K562 (cell line): ENCODE measurements at regions not wholly inside any gene's neighbourhood (a gene's known extent, or its start where the extent isn't known, plus 50 kb on each side); places are given as distances from the start of the nearest gene placed in this dataset.
A peak's percentile ranks its signal among the peaks of the same experiment; 100 is the strongest.

Experiments used
- ATAC-seq: fragments of 200-7000 bp; cut with Tn5 transposase; 3 replicates; pipeline ENCODE4 v1.9.1; 2020; ENCODE audit warnings: moderate library complexity
- BruUV-seq: library from RNA; stranded (reverse); fragments of 400-500 nt; replicated peaks from 2 replicates; lab custom pipeline; 2021; lab: Mats Ljungman, UMichigan
- CTCF ChIA-PET: fragments of 300-600 bp; formaldehyde crosslinking; extraction: SDS; loops from one replicate; lab custom pipeline; 2021; ENCODE audit warnings: low intra/inter-chr PET ratio; lab: Yijun Ruan, JAX
- POLR2A ChIA-PET: fragments of 300-600, 350-650 bp; sonication (Branson Sonifier 250); formaldehyde crosslinking; extraction: SDS; loops from one replicate; lab custom pipeline; 2021; ENCODE audit warnings: antibody characterized with exemption, inconsistent platforms; lab: Yijun Ruan, JAX
- DNase-seq, 4 experiments: peaks; one replicate each; pipeline versions ENCODE4 v3.0.0 to v3.0.0-alpha.2; 2011 to 2018; ENCODE audit warnings: low spot score in 3 of 4, mixed read lengths in 3 of 4; ENCODE audit errors: extremely low read depth in 1 of 4
- FAIRE-seq: peaks from 2 replicates; lab custom pipeline; 2011; peaks lifted over from hg19 to GRCh38; lab: Jason Lieb, UNC
- H2AFZ ChIP-seq: 2 replicates; pipeline ENCODE4 v1.6.0; 2011; ENCODE audit warnings: low read depth, low read length, control low read depth, inconsistent platforms
- H3K27ac ChIP-seq: fragments of 200-600 bp; 3 replicates; pipeline ENCODE4 v1.8.0; 2011; ENCODE audit warnings: low read depth, mild to moderate bottlenecking, control low read depth, inconsistent platforms, low read length, moderate library complexity, mixed read lengths; ENCODE audit errors: extremely low read depth
- H3K27me3 ChIP-seq, 2 experiments: fragments of 300-600 bp in 1 of 2; 2 replicates in 1 of 2; 3 replicates in 1 of 2; pipeline versions ENCODE4 v1.6.0 to v1.8.0; 2011; ENCODE audit warnings: inconsistent platforms in 2 of 2, low read length in 2 of 2, mild to moderate bottlenecking in 1 of 2, mixed read lengths in 1 of 2, moderate library complexity in 1 of 2; ENCODE audit not compliant: control insufficient read depth in 2 of 2, insufficient read depth in 2 of 2
- H3K36me3 ChIP-seq: fragments of 300-600 bp; 3 replicates; pipeline ENCODE4 v1.8.0; 2011; ENCODE audit warnings: mild to moderate bottlenecking, low read length, inconsistent platforms; ENCODE audit not compliant: control insufficient read depth, insufficient read depth
- H3K4me1 ChIP-seq, 2 experiments: fragments of 200-600 bp in 1 of 2; replicated peaks in 1 of 2; 2 replicates in 1 of 2; 3 replicates in 1 of 2; pipeline versions ENCODE4 v1.5.1 to v1.8.0; 2011; ENCODE audit warnings: inconsistent platforms in 2 of 2, low read length in 2 of 2, mild to moderate bottlenecking in 1 of 2, mixed read lengths in 1 of 2, moderate library complexity in 1 of 2; ENCODE audit not compliant: control insufficient read depth in 2 of 2, insufficient read depth in 2 of 2
- H3K4me2 ChIP-seq: 2 replicates; pipeline ENCODE4 v1.6.1; 2011; ENCODE audit warnings: low read length, control low read depth, inconsistent platforms, mixed read lengths; ENCODE audit not compliant: insufficient read depth
- H3K4me3 ChIP-seq: fragments of 200-600 bp; sonication (generic), shearing (Covaris generic); 2 replicates; pipeline ENCODE4 v1.5.1; 2016; ENCODE audit warnings: control low read depth, inconsistent platforms
- H3K79me2 ChIP-seq: fragments of 200-600 bp; 3 replicates; pipeline ENCODE4 v1.8.0; 2011; ENCODE audit warnings: low read length, inconsistent platforms; ENCODE audit not compliant: control insufficient read depth, insufficient read depth
- H3K9ac ChIP-seq, 2 experiments: 2 replicates each; pipeline versions ENCODE4 v1.6.0 to v1.6.1; 2011; ENCODE audit warnings: low read depth in 2 of 2, low read length in 2 of 2, control low read depth in 1 of 2, inconsistent platforms in 1 of 2, mild to moderate bottlenecking in 1 of 2, mixed read lengths in 1 of 2; ENCODE audit not compliant: insufficient read depth in 1 of 2
- H3K9me1 ChIP-seq: one replicate; pipeline ENCODE4 v1.6.0; 2011; ENCODE audit warnings: inconsistent platforms, mild to moderate bottlenecking, low read length, moderate library complexity; ENCODE audit not compliant: control insufficient read depth, insufficient read depth
- H3K9me3 ChIP-seq: replicated peaks from 2 replicates; pipeline ENCODE4 v1.5.1; 2011; ENCODE audit warnings: low read depth, low read length, inconsistent platforms; ENCODE audit not compliant: control insufficient read depth, insufficient read depth
- H4K20me1 ChIP-seq: replicated peaks from 2 replicates; pipeline ENCODE4 v1.6.1; 2011; ENCODE audit warnings: low read length, inconsistent platforms, mixed read lengths; ENCODE audit not compliant: control insufficient read depth, insufficient read depth
- CHD4 ChIP-seq: fragments of 200-600 bp; sonication (generic); IDR thresholded peaks from 3 replicates; pipeline ENCODE4 v1.6.1; 2012; ENCODE audit warnings: low read depth, mild to moderate bottlenecking, mixed read lengths, low read length, inconsistent platforms; ENCODE audit not compliant: insufficient read depth, insufficient replicate concordance, poor library complexity, severe bottlenecking
- E2F1 ChIP-seq: sonication (generic); formaldehyde crosslinking; IDR thresholded peaks from 2 replicates; pipeline ENCODE4 v1.8.1; 2023; ENCODE audit warnings: mild to moderate bottlenecking, missing genetic modification reagents, moderate library complexity
- ELF1 ChIP-seq: fragments of 200-800 bp; sonication (Bioruptor generic); IDR thresholded peaks from 2 replicates; pipeline ENCODE4 v1.6.1; 2016; ENCODE audit warnings: missing genetic modification characterization, missing compliant biosample characterization
- HMGXB4 ChIP-seq: sonication (generic); formaldehyde crosslinking; IDR thresholded peaks from 2 replicates; pipeline ENCODE4 v1.8.1; 2023; ENCODE audit warnings: mild to moderate bottlenecking, missing genetic modification reagents
- MCM5 ChIP-seq: fragments of 450-650 bp; IDR thresholded peaks from 2 replicates; pipeline ENCODE4 v1.6.1; 2016; ENCODE audit warnings: low read depth
- NFE2 ChIP-seq: IDR thresholded peaks from 2 replicates; pipeline ENCODE4 v1.6.1; 2014; ENCODE audit warnings: antibody characterized with exemption, low read depth
- PHF20 ChIP-seq: fragments of 450-650 bp; IDR thresholded peaks from 2 replicates; pipeline ENCODE4 v1.6.1; 2018; ENCODE audit not compliant: partially characterized antibody
- PREB ChIP-seq: sonication (generic); formaldehyde crosslinking; IDR thresholded peaks from 2 replicates; pipeline ENCODE4 v1.8.1; 2023; ENCODE audit warnings: mild to moderate bottlenecking, missing genetic modification reagents
- XRCC3 ChIP-seq: fragments of 450-650 bp; IDR thresholded peaks from 2 replicates; pipeline ENCODE4 v1.6.1; 2017; ENCODE audit warnings: mild to moderate bottlenecking, moderate library complexity
- ZNF12 ChIP-seq: sonication (generic); formaldehyde crosslinking; IDR thresholded peaks from 2 replicates; pipeline ENCODE4 v1.4.0; 2020; ENCODE audit warnings: mild to moderate bottlenecking, missing genetic modification reagents
- ZNF24 ChIP-seq: fragments of 450-650 bp; IDR thresholded peaks from 2 replicates; pipeline ENCODE4 v1.6.1; 2016
- ZNF778 ChIP-seq: fragments of 450-650 bp; formaldehyde crosslinking; IDR thresholded peaks from 2 replicates; pipeline ENCODE4 v1.4.0; 2020; ENCODE audit warnings: mild to moderate bottlenecking, moderate library complexity
- WGBS: fragments of 100-300 bp; shearing (Covaris generic); methylation state at CpG from one replicate; pipeline ENCODE4 v1.1.6; 2016; ENCODE audit warnings: low coverage, mixed read lengths; ENCODE audit not compliant: insufficient coverage; ENCODE audit errors: missing lambda C conversion rate; 5-methylcytosine and 5-hydroxymethylcytosine counted together
- in situ Hi-C: fragments of 300-500 bp; cut with MboI; formaldehyde crosslinking; loops from 4 replicates; pipeline ENCODE4 v1.15.0; 2018; ENCODE audit warnings: inconsistent platforms, mixed read lengths
- intact Hi-C: fragments of 100-400 bp; cut with micrococcal nuclease; formaldehyde crosslinking; loops from 2 replicates; pipeline ENCODE4 v1.14.2; 2022

GRCh38 chr6:27772261-27773001, 139.8 kb downstream of the OR2B2 start (continued):
- peak; percentile 78 for TF ChIP-seq ZNF24
- peak; percentile 88; the same call in 1 of the 2 replicates for TF ChIP-seq E2F1 (CRISPR knock-in tag)
- TF ChIP-seq ZNF12 (CRISPR knock-in tag): no peak
- TF ChIP-seq NFE2: peak; percentile 59

- CTCF ChIA-PET: interaction anchor here (0.5 kb wide), 1 partner anchor 98 kb away, joined by 4 read pairs; no protein-coding TSS in a partner anchor
- DNase-seq: peak in 2 of 4 experiments; percentile 7
Observed at GRCh38 chr6:27771235-27771634, 141.0 kb downstream of the OR2B2 start.

More at GRCh38 chr6:27771235-27771634, 141.0 kb downstream of the OR2B2 start:
- 79% methylated on average over 4 of the region's 4 CpGs for WGBS
- POLR2A ChIA-PET: interaction anchor here (0.9 to 2.9 kb wide), 11 partner anchors 10 to 624 kb away, joined by 3 to 20 read pairs (median 9); a partner anchor contains a TSS
- Histone ChIP-seq H3K4me1 (peaks cover 15 to 33% of the 10 kb centered on the region in 2 experiments), H3K4me3 (no peak overlapping the region), H3K9me1 (no peaks in the 10 kb centered on the region), H3K27me3 (no peaks in the 10 kb centered on the region), H3K27ac (no peak overlapping the region), H3K79me2 (no peaks in the 10 kb centered on the region), H2AFZ (no peak overlapping the region), H4K20me1 (no peaks in the 10 kb centered on the region), H3K9me3 (no peaks in the 10 kb centered on the region), H3K36me3 (no peaks in the 10 kb centered on the region), H3K9ac (no peak overlapping the region), H3K4me2 (no peak overlapping the region)
- in situ Hi-C loops (no loop called here), intact Hi-C loops (no loop called here)
- FAIRE-seq (no peak), ATAC-seq (no peak)
- no TSS peak for BruUV-seq
- no peak for TF ChIP-seq ZNF778 (CRISPR knock-in tag)
- no peak for TF ChIP-seq HMGXB4 (CRISPR knock-in tag)
- no peak for TF ChIP-seq XRCC3
- no peak for TF ChIP-seq ELF1 (tag)
- no peak for TF ChIP-seq PHF20
- no peak for TF ChIP-seq MCM5
- TF ChIP-seq CHD4: no peak
- TF ChIP-seq PREB (CRISPR knock-in tag): peak; percentile 51; the same call in 1 of the 2 replicates
